NCI-H524 treated with DMSO at 0.1 percent for 48 hours (cell line): ENCODE measurements at regions not wholly inside any gene's neighbourhood (a gene's known extent, or its start where the extent isn't known, plus 50 kb on each side); places are given as distances from the start of the nearest gene placed in this dataset.
"Not testable (repeated sequence)": the region's sequence is repeated elsewhere in the genome, so short reads cannot be mapped to it uniquely, and the experiment has no call there.

Experiments
- DNase-seq: peaks from one replicate; lab custom pipeline; 2025; lab: John Stamatoyannopoulos, UW

- no peak for DNase-seq
These were observed 51.5 kb downstream of the CRPPA start for GRCh38 chr7:16369855-16370254.

GRCh38 chr7:16369309-16369708 lies 52.0 kb downstream of the CRPPA start:
- DNase-seq: not testable (repeated sequence)

- DNase-seq: no peak
These were observed 52.5 kb downstream of the CRPPA start for GRCh38 chr7:16368885-16369284.

- DNase-seq: no peak
These were observed 54.2 kb downstream of the CRPPA start for GRCh38 chr7:16367115-16367514.

- DNase-seq: no peak
These were observed 55.4 kb downstream of the CRPPA start for GRCh38 chr7:16365952-16366351.

- peak; percentile 1 for DNase-seq
These were observed 56.2 kb downstream of the CRPPA start for GRCh38 chr7:16365177-16365576.

- DNase-seq: no peak
These were observed 62.1 kb downstream of the CRPPA start for GRCh38 chr7:16359216-16359615.

GRCh38 chr7:16357921-16358320 lies 63.4 kb downstream of the CRPPA start:
- peak; percentile 76 for DNase-seq

GRCh38 chr7:16357474-16357873 lies 63.9 kb downstream of the CRPPA start:
- no peak for DNase-seq

- no peak for DNase-seq
These were observed 64.9 kb downstream of the CRPPA start for GRCh38 chr7:16356301-16356958.

GRCh38 chr7:16354573-16354972 lies 66.8 kb downstream of the CRPPA start:
- DNase-seq: no peak

GRCh38 chr7:16353226-16353625 lies 68.1 kb downstream of the CRPPA start:
- no peak for DNase-seq

GRCh38 chr7:16350634-16351033 lies 70.7 kb downstream of the CRPPA start:
- DNase-seq: no peak

GRCh38 chr7:16348251-16348650 lies 73.1 kb downstream of the CRPPA start:
- DNase-seq: peak; percentile 61

GRCh38 chr7:16347827-16348192 lies 73.5 kb downstream of the CRPPA start:
- DNase-seq: no peak

- no peak for DNase-seq
These were observed 74.1 kb downstream of the CRPPA start for GRCh38 chr7:16347066-16347826.

- DNase-seq: no peak
These were observed 75.1 kb downstream of the CRPPA start for GRCh38 chr7:16345979-16346958.

- DNase-seq: no peak
These were observed 76.4 kb downstream of the CRPPA start for GRCh38 chr7:16344927-16345326.

- no peak for DNase-seq
These were observed 77.7 kb downstream of the CRPPA start for GRCh38 chr7:16343612-16344011.

GRCh38 chr7:16338065-16338464 lies 83.3 kb downstream of the CRPPA start:
- no peak for DNase-seq

- no peak for DNase-seq
These were observed 95.2 kb downstream of the CRPPA start for GRCh38 chr7:16326106-16326505.

- no peak for DNase-seq
These were observed 98.0 kb downstream of the CRPPA start for GRCh38 chr7:16323313-16323712.
